HCT116 (cell line): ENCODE measurements at regions not wholly inside any gene's neighbourhood (a gene's known extent, or its start where the extent isn't known, plus 50 kb on each side); places are given as distances from the start of the nearest gene placed in this dataset.

Experiments used
- ATAC-seq: fragments of 200-7000 bp; cut with Tn5 transposase; 2 replicates; pipeline ENCODE4 v1.9.1; 2020; ENCODE audit warnings: mild to moderate bottlenecking, moderate library complexity
- BruUV-seq: library from RNA; stranded (reverse); fragments of 400-500 nt; replicated peaks from 2 replicates; lab custom pipeline; 2021; lab: Mats Ljungman, UMichigan
- CTCF ChIA-PET: fragments of 300-600 bp; sonication (Branson Sonifier 250); formaldehyde crosslinking; loops from one replicate; lab custom pipeline; 2021; ENCODE audit warnings: antibody characterized with exemption; lab: Charles Lee
- POLR2A ChIA-PET: fragments of 300-600, 350-600 bp; sonication (Branson Sonifier 250); formaldehyde crosslinking; loops from one replicate; lab custom pipeline; 2021; ENCODE audit warnings: antibody characterized with exemption; lab: Charles Lee
- RAD21 ChIA-PET, 2 experiments: fragments of 300-600 bp; sonication (Branson Sonifier 250); formaldehyde crosslinking; loops; one replicate each; lab custom pipeline; 2023; ENCODE audit warnings: low total read pairs in 2 of 2; ENCODE audit not compliant: uncharacterized antibody in 2 of 2, unreplicated experiment in 2 of 2, low non-redundant PET in 1 of 2; lab: Charles Lee
- DNase-seq: peaks from one replicate; pipeline ENCODE4 v3.0.0-alpha.2; 2010; ENCODE audit warnings: low read depth, low spot score
- H2AFZ ChIP-seq: fragments of 200-600 bp; shearing (Covaris generic), sonication (generic); 2 replicates; pipeline ENCODE4 v1.6.1; 2017; ENCODE audit warnings: low read depth, mixed run types, mixed read lengths, antibody characterized with exemption, low read length; ENCODE audit not compliant: poor library complexity, severe bottlenecking
- H3K27ac ChIP-seq: 2 replicates; pipeline ENCODE4 v1.5.1; 2012; ENCODE audit warnings: low read depth, low read length
- H3K27me3 ChIP-seq: fragments of 200-600 bp; sonication (generic); 2 replicates; pipeline ENCODE4 v1.6.1; 2016; ENCODE audit warnings: mixed run types, low read length, mixed read lengths; ENCODE audit not compliant: insufficient read depth
- H3K36me3 ChIP-seq, 2 experiments: fragments of 200-500 bp in 1 of 2; fragments of 200-600 bp in 1 of 2; sonication (Bioruptor generic) in 1 of 2; sonication (generic) in 1 of 2; 2 replicates each; pipeline versions ENCODE4 v1.5.1 to v1.6.1; 2014 to 2016; ENCODE audit warnings: low read length in 2 of 2, inconsistent platforms in 1 of 2, mixed read lengths in 1 of 2, mixed run types in 1 of 2; ENCODE audit not compliant: insufficient read depth in 2 of 2, control insufficient read depth in 1 of 2
- H3K4me1 ChIP-seq, 2 experiments: fragments of 200-600 bp in 1 of 2; sonication (generic) in 1 of 2; 2 replicates each; pipeline versions ENCODE4 v1.5.1 to v1.6.1; 2012 to 2017; ENCODE audit warnings: low read length in 2 of 2, inconsistent platforms in 1 of 2, mild to moderate bottlenecking in 1 of 2, mixed read lengths in 1 of 2, mixed run types in 1 of 2, moderate library complexity in 1 of 2; ENCODE audit not compliant: insufficient read depth in 2 of 2, control insufficient read depth in 1 of 2
- H3K4me2 ChIP-seq: fragments of 200-600 bp; sonication (generic); 2 replicates; pipeline ENCODE4 v1.6.1; 2017; ENCODE audit warnings: mixed run types, low read length, mixed read lengths
- H3K4me3 ChIP-seq, 2 experiments: fragments of 200-600 bp in 1 of 2; sonication (generic) in 1 of 2; replicated peaks in 1 of 2; 2 replicates each; pipeline ENCODE4 v1.5.1; 2011 to 2016; ENCODE audit warnings: low read length in 2 of 2, control low read depth in 1 of 2, low read depth in 1 of 2, mild to moderate bottlenecking in 1 of 2, mixed read lengths in 1 of 2, mixed run types in 1 of 2
- H3K79me2 ChIP-seq: fragments of 200-600 bp; sonication (generic); 2 replicates; pipeline ENCODE4 v1.6.1; 2017; ENCODE audit warnings: mild to moderate bottlenecking, mixed run types, low read length, moderate library complexity, mixed read lengths; ENCODE audit not compliant: insufficient read depth
- H3K9ac ChIP-seq: fragments of 200-600 bp; sonication (generic); 2 replicates; pipeline ENCODE4 v1.6.1; 2016; ENCODE audit warnings: low read length, mixed read lengths
- H3K9me2 ChIP-seq: fragments of 200-600 bp; sonication (generic), shearing (Covaris generic); 2 replicates; pipeline ENCODE4 v1.6.1; 2017; ENCODE audit warnings: mixed run types, mild to moderate bottlenecking, moderate library complexity; ENCODE audit not compliant: insufficient read depth
- H3K9me3 ChIP-seq, 2 experiments: fragments of 200-500 bp in 1 of 2; fragments of 200-600 bp in 1 of 2; sonication (Bioruptor generic) in 1 of 2; sonication (generic) in 1 of 2; 2 replicates each; pipeline ENCODE4 v1.6.1; 2014 to 2017; ENCODE audit warnings: low read length in 2 of 2, mixed read lengths in 2 of 2, inconsistent platforms in 1 of 2, low read depth in 1 of 2, mild to moderate bottlenecking in 1 of 2, mixed run types in 1 of 2, moderate library complexity in 1 of 2; ENCODE audit not compliant: control insufficient read depth in 1 of 2, insufficient read depth in 1 of 2
- H4K20me1 ChIP-seq: fragments of 200-600 bp; sonication (generic), shearing (Covaris generic); 2 replicates; pipeline ENCODE4 v1.6.1; 2017; ENCODE audit warnings: mixed run types, mild to moderate bottlenecking, moderate library complexity; ENCODE audit not compliant: insufficient read depth
- CEBPB ChIP-seq: IDR thresholded peaks from 2 replicates; pipeline ENCODE4 v1.6.1; 2012; ENCODE audit warnings: low read depth
- EGR1 ChIP-seq: IDR thresholded peaks from 2 replicates; pipeline ENCODE4 v1.6.1; 2012; ENCODE audit warnings: low read depth
- EZH2phosphoT487 ChIP-seq: fragments of 200-600 bp; IDR thresholded peaks from 2 replicates; pipeline ENCODE4 v1.6.1; 2018; ENCODE audit warnings: antibody characterized with exemption, borderline replicate concordance
- MAX ChIP-seq: IDR thresholded peaks from 2 replicates; pipeline ENCODE4 v1.6.1; 2012
- POLR2A ChIP-seq: IDR thresholded peaks from 2 replicates; pipeline ENCODE4 v1.7.0; 2011; ENCODE audit warnings: borderline replicate concordance; ENCODE audit not compliant: insufficient read depth, insufficient read length; ENCODE audit errors: extremely low read depth
- RAD21 ChIP-seq: IDR thresholded peaks from 2 replicates; pipeline ENCODE4 v1.6.1; 2012; ENCODE audit warnings: low read depth, mild to moderate bottlenecking
- REST ChIP-seq: IDR thresholded peaks from 2 replicates; pipeline ENCODE4 v1.6.1; 2012; ENCODE audit warnings: low read depth
- SRF ChIP-seq: IDR thresholded peaks from 2 replicates; pipeline ENCODE4 v1.6.1; 2012; ENCODE audit warnings: low read depth
- YY1 ChIP-seq: IDR thresholded peaks from 2 replicates; pipeline ENCODE4 v1.6.1; 2011; ENCODE audit warnings: low read length, low read depth, moderate library complexity, mild to moderate bottlenecking; ENCODE audit not compliant: insufficient replicate concordance; ENCODE audit errors: extremely low read depth
- intact Hi-C: fragments of 100-400 bp; cut with micrococcal nuclease; formaldehyde crosslinking; loops from 2 replicates; pipeline ENCODE4 v1.10.0; 2022

GRCh38 chr5:168187614-168188013 is 103.8 kb upstream of the WWC1 start:
- Histone ChIP-seq H3K79me2 (no peaks in the 10 kb centered on the region), H3K9me3 (no peaks in the 10 kb centered on the region), H3K4me2 (no peak overlapping the region), H3K36me3 (no peaks in the 10 kb centered on the region), H3K27ac (no peak overlapping the region), H3K4me1 (no peaks in the 10 kb centered on the region), H3K9me2 (no peaks in the 10 kb centered on the region), H3K4me3 (no peak overlapping the region), H3K27me3 (peaks cover 52% of the 10 kb centered on the region), H4K20me1 (no peaks in the 10 kb centered on the region), H2AFZ (no peak overlapping the region), H3K9ac (no peak overlapping the region)
- ChIA-PET CTCF (no interaction called here), RAD21 (no interaction called here), POLR2A (no interaction called here)
- TF ChIP-seq REST, result no peak
- no peak for TF ChIP-seq MAX
- TF ChIP-seq POLR2A, result no peak
- no peak for TF ChIP-seq CEBPB
- no peak for TF ChIP-seq SRF
- TF ChIP-seq EZH2phosphoT487, result no peak
- TF ChIP-seq RAD21, result no peak
- no peak for TF ChIP-seq EGR1
- TF ChIP-seq YY1, result no peak
- BruUV-seq, result no TSS peak
- DNase-seq, result no peak
- no peak for ATAC-seq
- intact Hi-C loops, result no loop called here
